Stimulated activated CD4-positive, alpha-beta T cell treated with anti-CD3 and anti-CD28 coated beads, Interleukin-2, amount 100 ng/mL, for 24 hours (primary cell): ENCODE measurements at regions not wholly inside any gene's neighbourhood (a gene's known extent, or its start where the extent isn't known, plus 50 kb on each side); places are given as distances from the start of the nearest gene placed in this dataset.

Source experiments
- DNase-seq, 2 donors: peaks; one replicate each; pipeline ENCODE4 v3.0.0-alpha.2; 2020

GRCh38 chr18:27825689-27826088 lies 351.2 kb downstream of the CDH2 start:
- DNase-seq, result no peak

- DNase-seq, result no peak
These were observed 351.9 kb downstream of the CDH2 start for GRCh38 chr18:27824841-27825681.

DNA sequence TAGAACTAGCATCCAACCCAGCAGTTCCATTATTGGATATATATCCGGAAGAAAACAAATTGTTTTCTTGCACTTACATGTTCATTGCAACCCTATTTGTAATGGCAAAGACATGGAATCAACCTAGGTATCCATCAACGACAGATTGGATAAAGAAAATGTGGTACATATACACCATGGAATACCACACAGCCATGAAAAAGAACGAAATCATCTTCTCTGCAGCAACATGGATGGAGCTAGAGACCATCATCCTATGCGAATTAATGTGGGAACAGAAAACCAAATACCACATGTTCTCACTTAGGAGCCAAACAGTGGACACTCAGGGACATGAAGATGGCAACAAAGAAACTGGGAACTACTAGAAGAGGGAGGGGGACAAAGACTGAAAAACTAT lies 352.7 kb downstream of the CDH2 start:
- no peak for DNase-seq

GRCh38 chr18:27823053-27823452 lies 353.9 kb downstream of the CDH2 start:
- no peak for DNase-seq

- DNase-seq, result no peak
These were observed 368.2 kb downstream of the CDH2 start for GRCh38 chr18:27808683-27809082.

DNA sequence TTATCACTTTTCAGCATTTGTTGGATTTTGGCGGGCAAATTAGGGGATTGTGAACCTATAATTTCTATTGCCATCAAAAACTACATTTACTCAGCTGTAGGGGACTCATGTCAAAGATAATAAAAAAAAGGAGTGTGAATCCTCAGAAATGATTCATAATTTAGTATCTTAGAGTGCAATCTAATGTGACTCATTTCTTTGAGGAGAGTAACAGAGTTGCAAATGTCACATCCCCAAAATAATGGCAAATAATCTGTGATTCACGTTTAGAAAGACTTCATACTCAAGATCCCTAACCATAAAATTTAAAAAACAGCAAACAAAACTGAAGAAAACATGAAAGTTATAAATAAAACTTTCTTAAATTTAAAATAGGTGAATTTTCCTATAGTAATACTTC lies 373.0 kb downstream of the CDH2 start:
- no peak for DNase-seq

- no peak for DNase-seq
These were observed 379.4 kb downstream of the CDH2 start for GRCh38 chr18:27797484-27797883.

DNA sequence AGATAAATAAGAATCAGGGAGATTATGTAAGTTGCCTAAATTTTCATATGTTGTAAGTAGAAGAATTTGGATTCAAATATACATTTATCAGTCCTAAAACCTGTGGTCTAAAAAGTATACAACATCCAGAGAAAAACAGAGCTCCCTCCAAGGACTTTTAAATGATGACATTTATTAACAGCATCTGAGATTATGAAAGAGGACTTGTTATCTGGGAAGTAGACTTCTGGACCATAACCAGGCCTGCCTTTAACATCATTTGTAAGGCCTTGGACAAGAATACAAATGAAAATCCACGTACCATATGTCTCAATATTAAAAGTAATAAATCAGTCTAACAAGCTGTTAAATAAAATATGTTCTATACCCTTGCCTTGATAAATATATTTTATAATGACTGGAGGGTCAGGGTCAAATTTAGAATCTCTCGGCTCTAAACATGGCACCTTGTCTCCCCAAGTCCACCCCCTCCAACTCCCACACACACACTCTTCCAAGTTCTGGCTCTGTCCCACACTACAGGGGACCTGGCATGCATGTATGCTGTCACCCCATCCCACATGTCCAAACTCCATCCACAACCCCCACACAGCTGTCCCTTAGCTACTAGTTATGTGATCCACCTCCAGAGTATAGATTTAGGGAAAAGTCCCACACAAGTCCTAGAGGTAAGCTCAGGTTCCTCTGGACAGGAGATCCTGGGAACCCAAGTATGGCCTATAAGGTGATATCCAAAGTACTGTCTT lies 382.6 kb downstream of the CDH2 start:
- DNase-seq, result no peak

- DNase-seq, result no peak
These were observed 383.7 kb downstream of the CDH2 start for GRCh38 chr18:27793013-27793785.

DNA sequence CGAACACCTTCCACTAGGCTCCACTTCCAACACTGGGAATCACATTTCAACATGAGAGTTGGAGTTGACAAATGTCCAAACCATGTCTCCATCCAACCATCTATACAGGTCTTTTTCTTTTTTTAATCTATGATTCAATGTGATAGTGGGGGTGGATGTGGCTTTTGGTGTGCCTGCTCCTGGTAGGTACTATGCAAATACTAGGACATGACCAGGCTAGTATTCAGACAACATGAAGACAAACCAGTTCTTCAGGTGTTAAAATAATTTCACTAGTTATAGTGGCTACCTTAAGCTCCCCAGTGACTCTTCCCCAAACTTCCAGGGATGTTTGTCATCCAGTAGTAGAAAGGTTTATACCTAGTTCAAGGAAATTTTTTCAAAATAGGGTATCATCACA lies 387.5 kb downstream of the CDH2 start:
- DNase-seq, result no peak

DNA sequence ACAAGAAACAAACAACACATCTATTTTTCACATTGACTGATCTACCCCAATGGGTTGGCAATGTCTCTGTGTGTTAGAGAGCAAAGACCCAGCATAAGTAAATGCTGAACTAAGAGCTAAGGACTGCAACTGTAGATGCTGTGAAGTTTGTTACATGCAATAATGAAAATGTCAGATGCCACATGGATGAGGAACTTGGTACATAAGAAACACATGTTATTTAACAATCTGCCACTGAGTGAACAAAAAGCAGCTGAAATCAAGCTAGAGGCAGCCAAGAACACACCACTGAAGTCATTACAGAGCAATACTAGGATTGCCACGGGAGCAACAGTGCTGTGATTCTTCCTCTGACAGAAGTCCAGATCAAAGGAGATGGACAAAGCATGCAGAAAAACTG lies 389.4 kb downstream of the CDH2 start:
- no peak for DNase-seq

GRCh38 chr18:27785815-27786471 lies 391.0 kb downstream of the CDH2 start:
- no peak for DNase-seq

- no peak for DNase-seq
These were observed 396.7 kb downstream of the CDH2 start for GRCh38 chr18:27780061-27780745.

DNA sequence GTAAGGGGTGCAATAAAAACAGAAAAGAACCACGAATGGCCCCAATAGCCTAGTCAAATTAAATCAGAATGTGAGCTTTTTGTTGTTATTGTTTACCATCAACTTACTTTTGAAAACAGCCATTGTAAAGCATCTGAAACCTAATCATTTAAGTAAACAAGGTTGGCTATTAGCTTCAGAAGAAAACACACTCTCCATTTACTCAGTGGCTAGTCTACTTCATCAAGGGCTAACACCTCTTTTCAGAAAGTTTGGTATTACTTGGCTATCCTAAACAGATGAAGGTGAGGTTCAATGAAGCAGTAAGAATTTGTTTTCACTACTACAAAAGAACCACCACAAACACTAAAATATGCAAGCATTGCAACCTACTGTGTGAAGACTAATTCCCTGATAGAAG lies 398.0 kb downstream of the CDH2 start:
- DNase-seq, result no peak

GRCh38 chr18:27778441-27778840 lies 398.5 kb downstream of the CDH2 start:
- no peak for DNase-seq

DNA sequence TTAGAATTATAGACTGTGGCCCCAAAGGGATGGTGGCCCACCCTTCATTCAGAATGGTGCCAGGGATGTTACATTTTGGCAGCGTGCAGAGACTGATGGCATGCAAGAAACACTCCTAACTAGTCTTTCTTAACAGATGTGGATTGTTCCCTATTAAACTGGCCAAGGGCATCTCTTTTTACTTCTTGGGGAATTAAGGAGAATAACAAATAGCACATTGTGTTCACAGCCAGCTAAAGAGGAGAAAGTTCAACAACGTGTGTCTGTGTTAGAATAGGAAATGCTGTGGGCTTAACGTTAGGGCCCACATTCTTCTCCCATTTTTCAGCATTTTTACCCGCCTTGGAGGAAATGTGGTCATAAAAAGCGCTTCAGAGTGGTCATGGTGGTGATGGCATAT lies 404.8 kb downstream of the CDH2 start:
- DNase-seq, result no peak

- DNase-seq, result no peak
These were observed 405.4 kb downstream of the CDH2 start for GRCh38 chr18:27771571-27771970.

DNA sequence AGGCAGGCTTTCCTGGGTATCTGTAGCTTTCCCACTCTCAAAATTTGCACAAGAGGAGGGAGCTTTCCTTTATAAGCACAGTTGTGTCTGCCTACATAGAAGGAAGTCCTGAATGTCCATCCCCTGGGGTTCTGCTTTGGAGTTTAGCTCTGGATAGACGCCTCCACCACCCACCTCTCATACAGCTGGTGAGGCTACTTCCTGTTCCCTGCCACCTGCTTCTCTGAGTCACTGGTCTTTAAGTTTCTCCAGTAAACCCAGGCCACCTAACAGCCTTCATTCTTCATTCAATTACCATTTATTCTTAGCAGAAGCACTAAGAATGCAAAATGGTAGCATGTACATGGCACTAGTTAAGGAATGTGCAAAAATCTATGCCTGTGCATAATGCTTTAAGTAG lies 407.8 kb downstream of the CDH2 start:
- no peak for DNase-seq

DNA sequence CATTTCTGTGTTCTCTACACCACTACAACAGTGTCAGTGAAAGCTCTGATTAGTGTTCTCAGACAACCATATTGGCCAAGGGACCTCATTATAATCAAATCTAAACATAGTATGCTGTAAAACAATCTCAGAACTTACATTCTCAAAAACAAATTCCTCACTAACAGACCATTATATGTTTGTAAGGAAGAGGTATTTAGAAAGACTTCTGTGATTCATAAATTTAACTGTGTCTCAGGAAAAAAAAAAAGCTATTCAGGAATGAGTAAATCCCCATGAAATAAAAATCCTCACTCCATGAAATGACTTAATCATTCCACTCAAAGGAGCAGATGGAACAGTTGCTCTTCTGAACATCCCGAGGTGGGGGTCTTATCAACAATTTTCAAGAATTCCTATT lies 413.0 kb downstream of the CDH2 start:
- DNase-seq, result no peak

DNA sequence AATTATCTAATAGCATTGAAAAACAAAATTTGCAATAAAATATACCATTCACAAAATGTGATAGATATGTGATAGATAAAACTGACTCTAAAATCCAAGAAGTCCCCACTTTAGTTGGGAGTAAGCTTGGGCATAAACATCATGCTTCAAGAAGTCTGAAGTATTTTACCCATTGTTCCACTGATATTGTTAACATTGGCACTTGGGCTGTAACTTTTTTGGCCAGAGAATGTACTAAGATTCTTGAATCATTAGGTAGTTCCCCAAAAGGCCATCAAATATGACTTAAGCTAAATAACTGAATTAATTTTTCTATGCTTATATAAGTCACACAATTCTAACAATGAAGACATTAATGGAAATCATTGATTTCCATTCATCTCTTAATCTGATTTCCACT lies 413.6 kb downstream of the CDH2 start:
- no peak for DNase-seq

DNA sequence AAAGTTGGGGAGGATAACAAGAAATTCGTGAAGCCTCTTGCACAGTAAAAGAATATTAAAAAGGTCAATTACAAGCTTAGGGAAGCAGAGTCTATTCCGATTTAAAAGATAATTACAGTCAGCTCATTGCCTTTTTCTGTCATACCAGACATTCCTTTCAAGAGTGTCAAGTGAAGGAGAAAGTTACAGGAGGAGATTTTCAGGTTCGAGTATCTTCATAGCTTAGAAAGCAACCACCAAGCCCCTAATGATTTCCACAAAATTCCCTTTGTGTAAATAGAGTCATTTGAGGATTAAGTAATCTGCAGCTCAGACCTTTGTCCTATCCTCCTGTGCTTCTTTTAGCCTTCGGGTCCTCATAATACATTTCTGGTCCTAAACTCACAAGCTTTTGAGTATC lies 414.9 kb downstream of the CDH2 start:
- DNase-seq, result no peak

DNA sequence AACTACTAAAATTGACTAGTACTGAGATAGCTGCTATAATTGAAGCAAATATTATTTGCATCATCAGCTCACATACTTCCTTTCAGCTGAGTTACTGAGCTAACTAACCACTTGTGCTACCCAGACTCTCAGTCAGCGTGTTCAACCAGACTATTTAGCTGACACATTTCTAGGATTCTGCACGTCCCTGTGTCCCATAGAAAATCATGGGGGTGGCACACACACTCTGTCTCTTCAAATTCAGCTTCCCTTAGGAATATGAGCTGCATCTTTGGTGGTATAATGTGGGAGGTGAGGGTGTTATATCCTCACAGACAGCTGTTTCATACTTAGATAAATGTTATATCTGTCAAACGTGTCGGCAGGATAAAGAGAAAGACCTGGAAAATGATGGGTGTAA lies 424.0 kb downstream of the CDH2 start:
- no peak for DNase-seq

- no peak for DNase-seq
These were observed 426.0 kb downstream of the CDH2 start for GRCh38 chr18:27750923-27751322.
